K562 (cell line): ENCODE measurements at regions not wholly inside any gene's neighbourhood (a gene's known extent, or its start where the extent isn't known, plus 50 kb on each side); places are given as distances from the start of the nearest gene placed in this dataset.

ENCODE experiments used
- JUNB ChIP-seq: fragments of 450-650 bp; formaldehyde crosslinking; conservative IDR thresholded peaks from 2 replicates; pipeline ENCODE4 v1.4.0; 2020; ENCODE audit warnings: mild to moderate bottlenecking
- MTA3 ChIP-seq: fragments of 450-650 bp; formaldehyde crosslinking; IDR thresholded peaks from 2 replicates; pipeline ENCODE4 v1.6.1; 2017; ENCODE audit warnings: mild to moderate bottlenecking, borderline replicate concordance
- RAD51 ChIP-seq: fragments of 450-650 bp; IDR thresholded peaks from 2 replicates; pipeline ENCODE4 v1.7.1; 2016; ENCODE audit warnings: low read depth, mild to moderate bottlenecking, borderline replicate concordance
- SMARCA4 ChIP-seq: fragments of 450-650 bp; IDR thresholded peaks from 2 replicates; pipeline ENCODE4 v1.6.1; 2016
- TBL1XR1 ChIP-seq, 2 experiments: IDR thresholded peaks; 2 replicates each; pipeline ENCODE4 v1.6.1; 2012; ENCODE audit warnings: improper control_type of control experiment in 2 of 2, low read length in 2 of 2, mild to moderate bottlenecking in 1 of 2
- TCF7L2 ChIP-seq: fragments of 150-350 bp; IDR thresholded peaks from 2 replicates; pipeline ENCODE4 v1.6.1; 2016; ENCODE audit warnings: low read depth, mild to moderate bottlenecking, low read length, moderate library complexity
- TCFL5 ChIP-seq: fragments of 250-450 bp; sonication (Bioruptor Pico); conservative IDR thresholded peaks from 2 replicates; pipeline ENCODE4 v1.6.1; 2021; ENCODE audit warnings: mild to moderate bottlenecking, moderate library complexity, matching md5 sums
- TF ChIP-seq, protein P1 (sequence below): fragments of 450-650 bp; IDR thresholded peaks from 2 replicates; pipeline ENCODE4 v1.6.1; 2016; ENCODE audit warnings: mild to moderate bottlenecking, moderate library complexity
- TF ChIP-seq, protein P2 (sequence below), 2 experiments: fragments of 450-650 bp; IDR thresholded peaks; 2 replicates each; pipeline ENCODE4 v1.6.1; 2018; ENCODE audit warnings: mild to moderate bottlenecking in 2 of 2, low read depth in 1 of 2; ENCODE audit not compliant: partially characterized antibody in 2 of 2
- TF ChIP-seq, protein P3 (sequence below), 2 experiments: IDR thresholded peaks; 2 replicates each; pipeline ENCODE4 v1.6.1; 2011; ENCODE audit warnings: borderline replicate concordance in 1 of 2, control low read depth in 1 of 2, low read depth in 1 of 2, low read length in 1 of 2, mild to moderate bottlenecking in 1 of 2, mixed read lengths in 1 of 2, moderate library complexity in 1 of 2; ENCODE audit not compliant: insufficient read depth in 1 of 2, insufficient read length in 1 of 2, poor library complexity in 1 of 2, severe bottlenecking in 1 of 2; ENCODE audit errors: extremely low read depth in 1 of 2

DNA sequence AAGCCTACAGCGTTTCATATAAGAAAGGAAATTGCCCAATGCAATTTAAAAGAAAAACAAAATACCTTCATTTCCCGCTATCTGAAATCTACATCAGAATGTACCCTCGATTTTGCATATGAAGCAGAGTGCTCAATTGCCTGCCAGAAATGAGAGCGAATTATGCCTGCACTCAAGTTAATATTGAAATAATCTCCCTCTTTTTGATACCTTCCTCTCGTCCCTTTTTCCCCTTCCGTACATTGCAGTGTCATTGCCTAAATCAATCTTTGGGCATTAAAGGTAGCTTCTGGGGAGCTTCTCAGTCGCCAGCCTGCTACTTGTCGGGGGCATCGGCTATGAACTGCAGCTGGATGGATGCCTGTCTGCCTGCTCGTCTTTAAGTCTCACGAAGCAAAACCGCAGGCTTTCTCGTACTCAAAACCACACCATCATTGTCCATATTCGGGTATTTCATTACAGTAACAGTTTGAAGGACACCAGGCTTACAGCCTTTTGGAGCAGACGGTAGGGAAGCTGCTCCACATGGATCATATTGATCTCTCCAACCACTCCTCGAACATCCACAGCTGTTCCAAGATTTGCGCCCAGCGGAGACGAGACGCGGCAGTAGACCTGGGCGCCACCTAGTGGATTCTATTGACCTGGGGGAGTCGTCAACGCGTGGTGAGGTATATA lies 64.0 kb upstream of the HNRNPA3 start (continued):
- TF ChIP-seq, protein P1, sequence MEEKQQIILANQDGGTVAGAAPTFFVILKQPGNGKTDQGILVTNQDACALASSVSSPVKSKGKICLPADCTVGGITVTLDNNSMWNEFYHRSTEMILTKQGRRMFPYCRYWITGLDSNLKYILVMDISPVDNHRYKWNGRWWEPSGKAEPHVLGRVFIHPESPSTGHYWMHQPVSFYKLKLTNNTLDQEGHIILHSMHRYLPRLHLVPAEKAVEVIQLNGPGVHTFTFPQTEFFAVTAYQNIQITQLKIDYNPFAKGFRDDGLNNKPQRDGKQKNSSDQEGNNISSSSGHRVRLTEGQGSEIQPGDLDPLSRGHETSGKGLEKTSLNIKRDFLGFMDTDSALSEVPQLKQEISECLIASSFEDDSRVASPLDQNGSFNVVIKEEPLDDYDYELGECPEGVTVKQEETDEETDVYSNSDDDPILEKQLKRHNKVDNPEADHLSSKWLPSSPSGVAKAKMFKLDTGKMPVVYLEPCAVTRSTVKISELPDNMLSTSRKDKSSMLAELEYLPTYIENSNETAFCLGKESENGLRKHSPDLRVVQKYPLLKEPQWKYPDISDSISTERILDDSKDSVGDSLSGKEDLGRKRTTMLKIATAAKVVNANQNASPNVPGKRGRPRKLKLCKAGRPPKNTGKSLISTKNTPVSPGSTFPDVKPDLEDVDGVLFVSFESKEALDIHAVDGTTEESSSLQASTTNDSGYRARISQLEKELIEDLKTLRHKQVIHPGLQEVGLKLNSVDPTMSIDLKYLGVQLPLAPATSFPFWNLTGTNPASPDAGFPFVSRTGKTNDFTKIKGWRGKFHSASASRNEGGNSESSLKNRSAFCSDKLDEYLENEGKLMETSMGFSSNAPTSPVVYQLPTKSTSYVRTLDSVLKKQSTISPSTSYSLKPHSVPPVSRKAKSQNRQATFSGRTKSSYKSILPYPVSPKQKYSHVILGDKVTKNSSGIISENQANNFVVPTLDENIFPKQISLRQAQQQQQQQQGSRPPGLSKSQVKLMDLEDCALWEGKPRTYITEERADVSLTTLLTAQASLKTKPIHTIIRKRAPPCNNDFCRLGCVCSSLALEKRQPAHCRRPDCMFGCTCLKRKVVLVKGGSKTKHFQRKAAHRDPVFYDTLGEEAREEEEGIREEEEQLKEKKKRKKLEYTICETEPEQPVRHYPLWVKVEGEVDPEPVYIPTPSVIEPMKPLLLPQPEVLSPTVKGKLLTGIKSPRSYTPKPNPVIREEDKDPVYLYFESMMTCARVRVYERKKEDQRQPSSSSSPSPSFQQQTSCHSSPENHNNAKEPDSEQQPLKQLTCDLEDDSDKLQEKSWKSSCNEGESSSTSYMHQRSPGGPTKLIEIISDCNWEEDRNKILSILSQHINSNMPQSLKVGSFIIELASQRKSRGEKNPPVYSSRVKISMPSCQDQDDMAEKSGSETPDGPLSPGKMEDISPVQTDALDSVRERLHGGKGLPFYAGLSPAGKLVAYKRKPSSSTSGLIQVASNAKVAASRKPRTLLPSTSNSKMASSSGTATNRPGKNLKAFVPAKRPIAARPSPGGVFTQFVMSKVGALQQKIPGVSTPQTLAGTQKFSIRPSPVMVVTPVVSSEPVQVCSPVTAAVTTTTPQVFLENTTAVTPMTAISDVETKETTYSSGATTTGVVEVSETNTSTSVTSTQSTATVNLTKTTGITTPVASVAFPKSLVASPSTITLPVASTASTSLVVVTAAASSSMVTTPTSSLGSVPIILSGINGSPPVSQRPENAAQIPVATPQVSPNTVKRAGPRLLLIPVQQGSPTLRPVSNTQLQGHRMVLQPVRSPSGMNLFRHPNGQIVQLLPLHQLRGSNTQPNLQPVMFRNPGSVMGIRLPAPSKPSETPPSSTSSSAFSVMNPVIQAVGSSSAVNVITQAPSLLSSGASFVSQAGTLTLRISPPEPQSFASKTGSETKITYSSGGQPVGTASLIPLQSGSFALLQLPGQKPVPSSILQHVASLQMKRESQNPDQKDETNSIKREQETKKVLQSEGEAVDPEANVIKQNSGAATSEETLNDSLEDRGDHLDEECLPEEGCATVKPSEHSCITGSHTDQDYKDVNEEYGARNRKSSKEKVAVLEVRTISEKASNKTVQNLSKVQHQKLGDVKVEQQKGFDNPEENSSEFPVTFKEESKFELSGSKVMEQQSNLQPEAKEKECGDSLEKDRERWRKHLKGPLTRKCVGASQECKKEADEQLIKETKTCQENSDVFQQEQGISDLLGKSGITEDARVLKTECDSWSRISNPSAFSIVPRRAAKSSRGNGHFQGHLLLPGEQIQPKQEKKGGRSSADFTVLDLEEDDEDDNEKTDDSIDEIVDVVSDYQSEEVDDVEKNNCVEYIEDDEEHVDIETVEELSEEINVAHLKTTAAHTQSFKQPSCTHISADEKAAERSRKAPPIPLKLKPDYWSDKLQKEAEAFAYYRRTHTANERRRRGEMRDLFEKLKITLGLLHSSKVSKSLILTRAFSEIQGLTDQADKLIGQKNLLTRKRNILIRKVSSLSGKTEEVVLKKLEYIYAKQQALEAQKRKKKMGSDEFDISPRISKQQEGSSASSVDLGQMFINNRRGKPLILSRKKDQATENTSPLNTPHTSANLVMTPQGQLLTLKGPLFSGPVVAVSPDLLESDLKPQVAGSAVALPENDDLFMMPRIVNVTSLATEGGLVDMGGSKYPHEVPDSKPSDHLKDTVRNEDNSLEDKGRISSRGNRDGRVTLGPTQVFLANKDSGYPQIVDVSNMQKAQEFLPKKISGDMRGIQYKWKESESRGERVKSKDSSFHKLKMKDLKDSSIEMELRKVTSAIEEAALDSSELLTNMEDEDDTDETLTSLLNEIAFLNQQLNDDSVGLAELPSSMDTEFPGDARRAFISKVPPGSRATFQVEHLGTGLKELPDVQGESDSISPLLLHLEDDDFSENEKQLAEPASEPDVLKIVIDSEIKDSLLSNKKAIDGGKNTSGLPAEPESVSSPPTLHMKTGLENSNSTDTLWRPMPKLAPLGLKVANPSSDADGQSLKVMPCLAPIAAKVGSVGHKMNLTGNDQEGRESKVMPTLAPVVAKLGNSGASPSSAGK, result peak; percentile 69
- TF ChIP-seq, protein P2, sequence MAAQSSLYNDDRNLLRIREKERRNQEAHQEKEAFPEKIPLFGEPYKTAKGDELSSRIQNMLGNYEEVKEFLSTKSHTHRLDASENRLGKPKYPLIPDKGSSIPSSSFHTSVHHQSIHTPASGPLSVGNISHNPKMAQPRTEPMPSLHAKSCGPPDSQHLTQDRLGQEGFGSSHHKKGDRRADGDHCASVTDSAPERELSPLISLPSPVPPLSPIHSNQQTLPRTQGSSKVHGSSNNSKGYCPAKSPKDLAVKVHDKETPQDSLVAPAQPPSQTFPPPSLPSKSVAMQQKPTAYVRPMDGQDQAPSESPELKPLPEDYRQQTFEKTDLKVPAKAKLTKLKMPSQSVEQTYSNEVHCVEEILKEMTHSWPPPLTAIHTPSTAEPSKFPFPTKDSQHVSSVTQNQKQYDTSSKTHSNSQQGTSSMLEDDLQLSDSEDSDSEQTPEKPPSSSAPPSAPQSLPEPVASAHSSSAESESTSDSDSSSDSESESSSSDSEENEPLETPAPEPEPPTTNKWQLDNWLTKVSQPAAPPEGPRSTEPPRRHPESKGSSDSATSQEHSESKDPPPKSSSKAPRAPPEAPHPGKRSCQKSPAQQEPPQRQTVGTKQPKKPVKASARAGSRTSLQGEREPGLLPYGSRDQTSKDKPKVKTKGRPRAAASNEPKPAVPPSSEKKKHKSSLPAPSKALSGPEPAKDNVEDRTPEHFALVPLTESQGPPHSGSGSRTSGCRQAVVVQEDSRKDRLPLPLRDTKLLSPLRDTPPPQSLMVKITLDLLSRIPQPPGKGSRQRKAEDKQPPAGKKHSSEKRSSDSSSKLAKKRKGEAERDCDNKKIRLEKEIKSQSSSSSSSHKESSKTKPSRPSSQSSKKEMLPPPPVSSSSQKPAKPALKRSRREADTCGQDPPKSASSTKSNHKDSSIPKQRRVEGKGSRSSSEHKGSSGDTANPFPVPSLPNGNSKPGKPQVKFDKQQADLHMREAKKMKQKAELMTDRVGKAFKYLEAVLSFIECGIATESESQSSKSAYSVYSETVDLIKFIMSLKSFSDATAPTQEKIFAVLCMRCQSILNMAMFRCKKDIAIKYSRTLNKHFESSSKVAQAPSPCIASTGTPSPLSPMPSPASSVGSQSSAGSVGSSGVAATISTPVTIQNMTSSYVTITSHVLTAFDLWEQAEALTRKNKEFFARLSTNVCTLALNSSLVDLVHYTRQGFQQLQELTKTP (IDR thresholded peaks at IDR 0.05; ENCODE audit: low read depth in 1 of 2, partially characterized antibody in 2 of 2), result peak in 1 of 2 experiments; percentile 28
- TF ChIP-seq SMARCA4, result peak; percentile 58
- no peak for TF ChIP-seq TCFL5 (CRISPR knock-in tag)
- peak; percentile 12; the same call in 1 of the 2 replicates for TF ChIP-seq RAD51
- TF ChIP-seq JUNB, result no peak
- TF ChIP-seq MTA3, result peak; percentile 30; the same call in 1 of the 2 replicates
- TF ChIP-seq TBL1XR1 (IDR thresholded peaks at IDR 0.05; ENCODE audit: low read length in 2 of 2), result peak in 1 of 2 experiments; percentile 48; a peak in 1 of 4 replicates
- TF ChIP-seq, protein P3, sequence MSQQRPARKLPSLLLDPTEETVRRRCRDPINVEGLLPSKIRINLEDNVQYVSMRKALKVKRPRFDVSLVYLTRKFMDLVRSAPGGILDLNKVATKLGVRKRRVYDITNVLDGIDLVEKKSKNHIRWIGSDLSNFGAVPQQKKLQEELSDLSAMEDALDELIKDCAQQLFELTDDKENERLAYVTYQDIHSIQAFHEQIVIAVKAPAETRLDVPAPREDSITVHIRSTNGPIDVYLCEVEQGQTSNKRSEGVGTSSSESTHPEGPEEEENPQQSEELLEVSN (IDR thresholded peaks at IDR 0.05; ENCODE audit: borderline replicate concordance in 1 of 2, extremely low read depth in 1 of 2, insufficient read depth in 1 of 2, insufficient read length in 1 of 2, low read depth in 1 of 2, low read length in 1 of 2, poor library complexity in 1 of 2, severe bottlenecking in 1 of 2), result peak in 1 of 2 experiments; percentile 53
- TF ChIP-seq TCF7L2, result no peak
